ENCODE measurements at regions not wholly inside any gene's neighbourhood (a gene's known extent, or its start where the extent isn't known, plus 50 kb on each side); places are given as distances from the start of the nearest gene placed in this dataset.

DNA sequence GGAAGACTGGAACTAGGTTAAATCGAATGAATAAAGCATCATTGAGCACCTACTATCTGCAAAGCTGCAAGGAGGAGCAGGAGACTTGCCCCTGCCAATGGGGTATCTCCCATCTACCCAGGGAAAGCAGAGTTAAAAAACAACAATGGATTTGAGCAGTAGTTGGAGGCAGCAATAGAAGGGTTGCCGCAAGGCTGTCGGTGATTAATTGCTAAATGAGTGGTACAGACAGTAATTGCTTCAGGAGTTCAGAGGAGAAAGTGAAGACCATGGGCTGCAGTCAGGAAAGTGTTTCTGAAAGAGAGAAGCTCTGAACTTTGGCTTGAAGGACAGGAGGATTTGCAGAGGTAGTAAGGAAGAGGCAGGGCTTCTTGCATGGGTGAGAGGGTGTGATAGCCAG, 152.9 kb downstream of the ACTL8 start:
- no peaks in the 10 kb centered on the region for H3K4me1 ChIP-seq
- H3K4me1 Mint-ChIP-seq (ENCODE audit: low read depth, unreplicated experiment): no peaks in the 10 kb centered on the region

DNA sequence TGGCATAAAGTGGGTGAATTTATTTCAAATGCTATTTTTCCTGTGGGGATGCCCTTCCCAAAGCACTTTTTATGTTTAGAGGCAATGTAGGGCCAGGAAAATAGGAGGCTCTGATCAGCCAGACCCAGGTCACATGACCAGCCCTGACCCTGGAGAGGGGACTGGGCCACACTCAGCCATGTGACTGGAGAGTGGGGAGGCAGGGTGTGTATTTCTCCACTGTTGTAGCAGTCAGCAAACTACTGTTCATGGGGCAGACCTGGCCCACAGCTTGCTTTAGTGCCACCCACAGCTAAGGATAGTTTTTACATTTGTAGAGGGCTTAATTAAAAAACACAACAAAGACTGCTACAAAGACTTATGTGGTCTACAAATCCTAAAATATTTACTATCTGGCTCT, 153.8 kb downstream of the ACTL8 start:
- intact Hi-C loops (cut with micrococcal nuclease; ENCODE audit: unreplicated experiment): no loop called here
- POLR2A ChIA-PET: no interaction called here
- TF ChIP-seq, protein P1, sequence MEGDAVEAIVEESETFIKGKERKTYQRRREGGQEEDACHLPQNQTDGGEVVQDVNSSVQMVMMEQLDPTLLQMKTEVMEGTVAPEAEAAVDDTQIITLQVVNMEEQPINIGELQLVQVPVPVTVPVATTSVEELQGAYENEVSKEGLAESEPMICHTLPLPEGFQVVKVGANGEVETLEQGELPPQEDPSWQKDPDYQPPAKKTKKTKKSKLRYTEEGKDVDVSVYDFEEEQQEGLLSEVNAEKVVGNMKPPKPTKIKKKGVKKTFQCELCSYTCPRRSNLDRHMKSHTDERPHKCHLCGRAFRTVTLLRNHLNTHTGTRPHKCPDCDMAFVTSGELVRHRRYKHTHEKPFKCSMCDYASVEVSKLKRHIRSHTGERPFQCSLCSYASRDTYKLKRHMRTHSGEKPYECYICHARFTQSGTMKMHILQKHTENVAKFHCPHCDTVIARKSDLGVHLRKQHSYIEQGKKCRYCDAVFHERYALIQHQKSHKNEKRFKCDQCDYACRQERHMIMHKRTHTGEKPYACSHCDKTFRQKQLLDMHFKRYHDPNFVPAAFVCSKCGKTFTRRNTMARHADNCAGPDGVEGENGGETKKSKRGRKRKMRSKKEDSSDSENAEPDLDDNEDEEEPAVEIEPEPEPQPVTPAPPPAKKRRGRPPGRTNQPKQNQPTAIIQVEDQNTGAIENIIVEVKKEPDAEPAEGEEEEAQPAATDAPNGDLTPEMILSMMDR (IDR thresholded peaks at IDR 0.05; ENCODE audit: insufficient read depth in 1 of 2, low read depth in 1 of 2, low read length in 1 of 2, severe bottlenecking in 1 of 2, unreplicated experiment in 1 of 2): no peak
- Mint-ChIP-seq H3K27ac (ENCODE audit: unreplicated experiment) (no peak overlapping the region), H3K9me3 (ENCODE audit: unreplicated experiment) (no peaks in the 10 kb centered on the region), H3K27me3 (ENCODE audit: insufficient read depth, unreplicated experiment) (peaks cover 9% of the 10 kb centered on the region), H3K4me1 (ENCODE audit: low read depth, unreplicated experiment) (no peaks in the 10 kb centered on the region), H3K4me3 (ENCODE audit: unreplicated experiment) (no peak overlapping the region), H3K36me3 (ENCODE audit: insufficient read depth, unreplicated experiment) (no peaks in the 10 kb centered on the region)
- DNase-seq: no peak
- Histone ChIP-seq H3K36me3 (ENCODE audit: control insufficient read depth, insufficient read depth, low read length) (no peaks in the 10 kb centered on the region), H3K4me3 (ENCODE audit: low read depth, low read length) (no peak overlapping the region), H3K9me3 (no peaks in the 10 kb centered on the region), H3K4me1 (no peaks in the 10 kb centered on the region), H3K27me3 (replicated peaks; ENCODE audit: control insufficient read depth, insufficient read depth, low read length) (no peaks in the 10 kb centered on the region)
- CTCF ChIA-PET: no interaction called here
- BruUV-seq (replicated peaks): no TSS peak

More for the DNA sequence above, 152.9 kb downstream of the ACTL8 start:
- POLR2A ChIA-PET: no interaction called here
- intact Hi-C loops (cut with micrococcal nuclease; ENCODE audit: unreplicated experiment): no loop called here
- no peak overlapping the region for H3K4me3 ChIP-seq (ENCODE audit: low read depth, low read length)
- no peak overlapping the region for H3K27ac Mint-ChIP-seq (ENCODE audit: unreplicated experiment)
- DNase-seq: no peak
- CTCF ChIA-PET: no interaction called here
- H3K36me3 Mint-ChIP-seq (ENCODE audit: insufficient read depth, unreplicated experiment): no peaks in the 10 kb centered on the region
- BruUV-seq (replicated peaks): no TSS peak
- no peaks in the 10 kb centered on the region for H3K36me3 ChIP-seq (ENCODE audit: control insufficient read depth, insufficient read depth, low read length)
- H3K9me3 Mint-ChIP-seq (ENCODE audit: unreplicated experiment): no peaks in the 10 kb centered on the region
- H3K27me3 Mint-ChIP-seq (ENCODE audit: insufficient read depth, unreplicated experiment): peaks cover 7% of the 10 kb centered on the region
- H3K9me3 ChIP-seq: no peaks in the 10 kb centered on the region
- no peaks in the 10 kb centered on the region for H3K27me3 ChIP-seq (replicated peaks; ENCODE audit: control insufficient read depth, insufficient read depth, low read length)
- no peak overlapping the region for H3K4me3 Mint-ChIP-seq (ENCODE audit: unreplicated experiment)
- TF ChIP-seq, protein P1 (IDR thresholded peaks at IDR 0.05; ENCODE audit: insufficient read depth in 1 of 2, low read depth in 1 of 2, low read length in 1 of 2, severe bottlenecking in 1 of 2, unreplicated experiment in 1 of 2): no peak

DNA sequence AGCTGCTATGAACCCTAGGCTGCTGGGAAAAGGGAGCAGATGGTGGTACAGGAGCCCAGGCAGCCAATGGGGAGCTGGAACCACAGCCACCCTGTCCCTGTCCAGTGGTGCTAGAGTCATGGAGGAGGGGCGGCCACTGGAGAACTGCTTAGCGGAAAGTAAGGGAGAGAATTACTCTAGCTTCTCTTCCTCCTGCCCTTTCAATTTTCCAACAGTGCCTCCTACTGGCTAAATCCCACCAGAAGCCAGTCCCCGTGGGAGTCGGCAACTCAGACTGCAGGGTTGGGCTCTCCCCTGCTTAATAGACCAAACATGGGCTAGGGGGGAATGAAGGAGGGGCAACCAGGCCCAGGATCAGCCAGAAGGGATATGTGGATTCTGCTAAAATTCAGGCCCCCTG, 154.5 kb downstream of the ACTL8 start:
- no peaks in the 10 kb centered on the region for H3K9me3 ChIP-seq
- Mint-ChIP-seq H3K4me1 (ENCODE audit: low read depth, unreplicated experiment) (no peaks in the 10 kb centered on the region), H3K27ac (ENCODE audit: unreplicated experiment) (no peak overlapping the region), H3K36me3 (ENCODE audit: insufficient read depth, unreplicated experiment) (no peaks in the 10 kb centered on the region), H3K9me3 (ENCODE audit: unreplicated experiment) (no peaks in the 10 kb centered on the region), H3K4me3 (ENCODE audit: unreplicated experiment) (no peak overlapping the region), H3K27me3 (ENCODE audit: insufficient read depth, unreplicated experiment) (peaks cover 14% of the 10 kb centered on the region)
- intact Hi-C loops (cut with micrococcal nuclease; ENCODE audit: unreplicated experiment): no loop called here
- H3K36me3 ChIP-seq (ENCODE audit: control insufficient read depth, insufficient read depth, low read length): no peaks in the 10 kb centered on the region
- CTCF ChIA-PET: interaction anchor here (0.6 kb wide), 1 partner anchor 605 kb away, joined by 3 read pairs; no protein-coding TSS in a partner anchor
- H3K27me3 ChIP-seq (replicated peaks; ENCODE audit: control insufficient read depth, insufficient read depth, low read length): no peaks in the 10 kb centered on the region
- POLR2A ChIA-PET: no interaction called here
- TF ChIP-seq, protein P1 (IDR thresholded peaks at IDR 0.05; ENCODE audit: insufficient read depth in 1 of 2, low read depth in 1 of 2, low read length in 1 of 2, severe bottlenecking in 1 of 2, unreplicated experiment in 1 of 2): no peak
- H3K4me3 ChIP-seq (ENCODE audit: low read depth, low read length): no peak overlapping the region
- no peak for DNase-seq
- no peaks in the 10 kb centered on the region for H3K4me1 ChIP-seq
- no TSS peak for BruUV-seq (replicated peaks)

Measured in Caco-2 (cell line).